ENCODE measurements at regions not wholly inside any gene's neighbourhood (a gene's known extent, or its start where the extent isn't known, plus 50 kb on each side); places are given as distances from the start of the nearest gene placed in this dataset.

DNA sequence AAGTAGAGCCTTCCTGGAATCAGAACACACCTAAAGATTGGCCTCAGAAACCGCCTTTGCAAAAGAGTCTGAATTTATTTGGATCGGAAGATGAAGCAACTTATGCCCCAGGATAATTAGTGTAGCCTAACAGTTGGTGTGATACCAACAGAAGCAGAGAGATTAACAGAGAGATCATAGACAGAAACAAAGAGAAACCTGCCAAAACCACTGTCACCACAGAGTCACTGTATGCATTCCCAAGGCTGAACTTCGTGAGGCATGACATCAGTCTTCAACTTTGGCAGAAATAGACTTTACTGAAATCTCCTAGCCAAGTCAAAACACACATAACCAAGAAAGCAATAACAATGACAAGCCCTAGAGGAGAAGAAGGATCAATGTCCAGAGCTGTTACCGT lies 361.8 kb downstream of the ELAVL2 start:
- DNase-seq, result no peak

DNA sequence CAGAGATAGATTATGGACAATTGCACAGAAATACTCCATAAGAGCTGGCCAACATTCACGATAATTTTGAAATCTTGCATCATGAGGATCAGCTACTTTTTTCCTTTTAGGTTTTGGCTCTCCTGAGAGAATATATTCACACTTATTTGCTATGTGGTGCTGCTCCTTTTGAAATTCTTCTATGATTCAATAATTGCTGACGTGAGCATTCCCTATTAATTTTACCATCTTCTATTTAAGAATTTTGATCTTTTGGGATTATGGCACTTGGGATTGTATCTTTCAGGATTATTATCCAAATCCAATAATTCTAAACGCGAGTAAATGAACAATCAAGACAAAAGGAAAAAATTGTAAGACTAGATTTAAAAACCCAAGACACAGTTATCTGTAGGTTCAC lies 358.8 kb downstream of the ELAVL2 start:
- no peak for DNase-seq

DNA sequence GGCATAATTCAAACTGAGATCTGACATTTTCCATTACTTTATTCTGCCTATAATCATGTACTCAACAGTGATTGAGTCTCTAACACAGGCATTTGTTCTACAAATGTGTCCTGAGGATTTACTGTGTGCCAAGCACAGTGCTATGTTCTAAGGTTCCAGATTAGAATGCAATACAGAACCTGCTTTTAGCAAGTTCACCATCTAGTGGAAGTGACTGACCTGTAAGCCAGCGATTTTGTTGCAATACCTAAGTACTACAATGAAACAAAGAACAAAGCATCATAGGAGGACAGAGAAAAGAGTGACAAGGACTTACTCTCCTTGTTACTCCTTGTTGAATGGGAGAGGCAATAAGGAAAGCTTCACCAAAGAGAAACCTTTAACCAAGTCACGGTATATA lies 348.1 kb downstream of the ELAVL2 start:
- DNase-seq, result no peak

GRCh38 chr9:23483566-23483965 lies 342.5 kb downstream of the ELAVL2 start:
- no peak for DNase-seq

- DNase-seq, result no peak
These were observed 333.7 kb downstream of the ELAVL2 start for GRCh38 chr9:23492126-23493002.

GRCh38 chr9:23493219-23493618 lies 332.8 kb downstream of the ELAVL2 start:
- DNase-seq, result no peak

- no peak for DNase-seq
These were observed 329.4 kb downstream of the ELAVL2 start for GRCh38 chr9:23496489-23497136.

DNA sequence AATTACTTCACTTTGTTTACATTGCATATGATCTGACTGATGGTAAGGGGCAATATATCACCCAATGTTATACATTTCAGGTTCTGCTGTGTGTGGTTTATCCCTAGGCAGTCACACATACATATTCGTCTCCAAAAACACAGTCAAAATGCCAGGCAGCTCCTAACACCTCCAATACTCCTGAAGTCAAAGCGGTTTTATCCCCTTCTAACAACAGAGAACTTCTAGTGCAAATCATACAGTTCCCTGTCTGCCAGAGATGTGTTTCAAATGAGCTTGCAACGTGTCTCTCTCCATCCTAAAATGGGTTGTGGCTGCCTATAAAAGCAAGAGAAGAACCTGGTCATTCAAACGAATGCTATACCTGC lies 328.9 kb downstream of the ELAVL2 start:
- no peak for DNase-seq

DNA sequence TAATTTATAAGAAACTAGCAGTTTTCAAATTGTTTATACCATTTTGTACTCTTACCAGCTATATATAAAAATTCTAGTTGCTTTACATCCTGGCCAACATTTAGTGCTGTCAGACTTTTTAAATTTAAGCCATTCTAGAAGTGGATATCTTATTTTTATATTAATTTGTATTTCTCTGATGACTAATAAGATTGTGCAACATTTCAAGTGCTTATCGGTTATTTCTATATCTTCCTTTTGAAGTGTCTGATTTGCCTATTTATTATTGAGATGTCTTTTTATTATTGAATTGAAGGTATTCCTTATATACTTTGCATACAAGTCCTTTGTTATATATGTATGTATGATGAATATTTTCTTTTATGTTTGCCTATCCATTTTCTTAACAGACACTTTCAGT lies 324.0 kb downstream of the ELAVL2 start:
- DNase-seq, result no peak

DNA sequence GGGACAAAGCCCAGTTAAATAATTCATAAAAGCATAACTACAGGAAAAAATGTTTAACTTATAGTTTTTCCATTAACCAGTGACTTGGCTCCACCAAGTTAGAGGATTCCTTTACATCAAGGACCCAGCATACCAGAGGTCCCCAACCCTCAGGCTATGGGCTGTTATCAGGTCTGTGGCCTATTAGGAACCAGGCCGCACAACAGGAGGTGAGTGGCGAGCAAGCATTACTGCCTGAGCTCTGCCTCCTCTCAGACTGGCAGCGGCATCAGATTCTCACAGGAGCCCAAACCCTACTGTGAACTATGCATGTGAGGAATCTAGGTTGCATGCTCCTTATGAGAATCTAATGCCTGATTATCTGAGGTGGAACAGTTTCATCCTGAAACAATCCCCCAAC lies 303.1 kb downstream of the ELAVL2 start:
- DNase-seq, result no peak

DNA sequence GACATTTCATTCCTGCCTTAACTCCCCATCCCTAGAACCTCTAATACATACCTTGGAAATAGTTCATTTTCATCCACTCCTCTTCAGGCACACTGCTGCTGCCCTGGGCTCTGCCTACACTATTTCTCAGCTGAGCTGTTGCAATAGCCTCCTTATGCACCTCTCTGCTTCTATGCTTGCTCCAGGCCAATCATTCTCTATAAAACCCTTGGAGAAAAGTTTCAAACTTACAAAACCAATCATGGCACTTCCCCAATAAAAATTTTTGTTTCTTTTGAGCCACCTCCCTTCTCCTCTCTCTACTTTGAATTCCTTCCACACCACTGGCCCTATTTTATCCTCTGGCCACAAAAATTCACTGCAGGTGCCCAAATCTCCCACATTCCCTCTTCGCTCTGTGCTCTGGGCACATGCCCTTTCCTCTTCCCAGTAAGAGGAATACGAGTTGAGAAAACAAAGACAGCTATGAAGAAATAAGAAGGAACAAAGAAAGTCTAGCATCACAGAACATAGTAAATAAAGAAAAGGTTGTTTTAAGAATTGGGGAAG lies 301.4 kb downstream of the ELAVL2 start:
- no peak for DNase-seq

- no peak for DNase-seq
These were observed 299.2 kb downstream of the ELAVL2 start for GRCh38 chr9:23526806-23527205.

GRCh38 chr9:23532282-23532681 lies 293.8 kb downstream of the ELAVL2 start:
- DNase-seq, result no peak

DNA sequence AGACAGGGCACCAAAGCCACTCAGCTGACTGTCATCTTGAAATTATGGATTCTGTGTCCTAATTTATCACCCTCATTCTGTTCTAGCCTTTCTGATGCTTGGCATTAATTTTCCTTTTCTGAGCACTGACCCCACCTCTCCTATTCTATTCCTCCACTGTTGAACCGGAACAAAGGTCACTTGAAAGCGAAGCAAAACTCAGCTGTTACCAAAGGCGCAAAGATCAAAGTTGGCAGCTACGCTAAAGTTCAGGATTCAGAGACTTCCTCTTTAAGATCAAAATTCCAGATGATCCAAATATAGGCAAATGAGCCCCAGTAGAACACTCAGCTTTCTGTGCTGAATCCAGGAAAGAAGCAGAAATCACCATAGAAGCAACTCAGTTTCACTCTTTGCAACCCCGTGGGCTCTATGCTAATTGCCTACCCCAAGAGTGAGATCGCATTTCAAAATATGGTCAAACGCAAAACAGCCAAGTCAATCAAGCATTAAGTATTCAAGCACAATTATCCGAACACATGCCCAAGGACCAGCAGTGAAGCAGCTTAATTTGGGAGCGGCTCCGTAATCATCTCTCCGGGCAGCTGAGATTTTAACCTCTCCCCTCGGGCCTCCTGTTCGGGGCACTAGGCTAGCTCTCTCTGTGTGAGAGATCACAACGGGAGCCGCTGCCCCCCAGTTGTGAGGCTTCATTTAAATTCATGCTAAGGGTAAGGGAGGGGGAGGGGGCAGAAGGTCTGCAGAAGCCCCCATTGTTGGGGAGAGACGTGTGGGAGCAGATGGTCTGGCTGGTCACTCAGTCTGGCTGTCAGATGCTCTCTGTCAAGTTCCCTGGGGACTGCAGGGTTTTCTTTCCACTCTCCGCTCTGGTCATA lies 288.6 kb downstream of the ELAVL2 start:
- DNase-seq, result no peak

DNA sequence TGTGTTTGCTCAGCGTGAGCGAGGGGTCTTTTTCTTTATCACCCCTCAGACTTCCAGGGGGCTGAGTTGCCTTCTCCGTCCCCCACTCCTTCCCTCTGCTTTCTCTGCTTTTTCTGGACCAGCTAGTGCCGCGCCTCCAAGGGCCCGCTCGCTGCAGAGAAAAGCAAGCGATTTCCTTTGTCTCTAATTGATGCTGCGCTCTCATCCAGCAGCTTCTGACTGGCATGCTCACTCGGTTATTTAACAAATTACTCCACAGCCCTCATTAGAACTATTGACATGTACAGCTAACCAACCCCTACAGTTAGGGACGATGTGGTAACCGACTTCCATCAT lies 288.0 kb downstream of the ELAVL2 start:
- no peak for DNase-seq

GRCh38 chr9:23538461-23539003 lies 287.5 kb downstream of the ELAVL2 start:
- no peak for DNase-seq

DNA sequence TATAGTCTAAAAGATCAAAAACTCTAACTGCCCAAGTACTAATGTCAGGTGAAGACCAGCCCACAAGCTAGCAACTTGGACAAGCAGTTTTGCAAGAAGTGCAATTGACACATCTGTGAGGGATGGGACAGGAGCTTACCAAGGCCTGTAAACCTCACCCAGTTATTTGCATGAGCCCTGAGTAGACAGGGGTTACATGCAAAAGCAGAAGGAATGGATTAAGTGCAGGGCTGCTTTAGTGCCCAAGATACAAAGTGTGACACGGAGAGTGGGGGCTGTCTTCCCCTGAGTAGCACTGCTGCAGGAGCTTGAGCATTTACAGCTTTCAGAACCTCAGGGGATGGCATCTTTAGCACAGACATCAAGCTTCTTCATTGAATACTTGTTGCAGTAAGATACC lies 286.7 kb downstream of the ELAVL2 start:
- no peak for DNase-seq

DNA sequence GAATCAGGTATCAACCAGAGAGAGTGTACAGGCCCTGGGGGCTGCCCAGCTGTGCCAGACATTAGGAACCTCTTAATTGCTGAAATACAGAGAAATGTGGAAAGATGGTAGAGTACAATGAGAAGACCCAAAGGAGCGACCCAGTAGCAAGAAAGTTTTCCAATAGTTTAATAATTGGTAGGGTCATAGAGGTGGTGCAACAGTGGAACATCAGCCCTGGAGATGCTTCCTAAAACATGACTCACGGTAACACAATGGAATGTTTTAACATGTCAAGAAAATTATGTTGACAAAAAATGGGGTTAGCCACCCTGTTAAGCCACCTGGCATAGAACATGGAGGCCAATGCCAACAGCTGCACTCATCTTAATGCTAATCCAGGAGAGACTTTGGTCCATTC lies 284.1 kb downstream of the ELAVL2 start:
- DNase-seq, result no peak

GRCh38 chr9:23542438-23542837 lies 283.6 kb downstream of the ELAVL2 start:
- DNase-seq, result no peak

DNA sequence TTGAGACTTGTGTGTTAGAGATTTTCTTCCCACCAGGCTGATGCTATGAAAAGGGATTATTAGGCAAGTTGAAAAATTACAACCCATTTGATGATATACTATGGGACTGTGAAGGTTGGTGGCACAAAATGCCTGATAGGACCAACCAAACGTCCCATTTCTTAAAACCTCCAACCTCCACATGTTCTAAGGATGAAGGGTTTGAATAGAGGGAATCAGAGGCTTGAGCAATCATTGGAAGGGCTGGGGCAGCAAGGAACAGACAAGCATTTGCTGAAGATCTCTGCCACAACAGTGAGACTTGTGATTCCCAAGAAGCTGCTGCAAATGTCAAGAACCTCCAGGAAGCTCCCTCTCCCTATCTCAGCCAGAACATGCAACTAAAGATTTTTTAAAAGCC lies 283.1 kb downstream of the ELAVL2 start:
- no peak for DNase-seq

DNA sequence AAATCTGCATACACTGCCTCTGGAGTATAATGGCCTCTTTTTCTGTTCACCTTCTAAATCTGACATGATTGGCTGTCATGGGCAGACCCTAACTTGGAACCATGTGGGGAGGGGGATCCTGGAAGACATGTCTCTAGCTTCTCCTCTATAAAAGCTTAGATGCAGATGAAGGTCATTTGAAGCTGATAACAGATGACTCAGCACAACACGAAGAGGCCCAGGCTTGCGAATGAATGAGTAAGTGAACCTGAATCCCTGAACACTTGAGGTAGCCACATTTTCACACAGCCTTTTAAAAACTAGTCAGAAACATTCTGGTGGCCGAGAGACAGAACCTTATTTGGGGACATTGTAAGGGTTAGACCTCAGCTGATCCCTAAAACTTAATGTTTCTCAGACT lies 282.6 kb downstream of the ELAVL2 start:
- no peak for DNase-seq

DNA sequence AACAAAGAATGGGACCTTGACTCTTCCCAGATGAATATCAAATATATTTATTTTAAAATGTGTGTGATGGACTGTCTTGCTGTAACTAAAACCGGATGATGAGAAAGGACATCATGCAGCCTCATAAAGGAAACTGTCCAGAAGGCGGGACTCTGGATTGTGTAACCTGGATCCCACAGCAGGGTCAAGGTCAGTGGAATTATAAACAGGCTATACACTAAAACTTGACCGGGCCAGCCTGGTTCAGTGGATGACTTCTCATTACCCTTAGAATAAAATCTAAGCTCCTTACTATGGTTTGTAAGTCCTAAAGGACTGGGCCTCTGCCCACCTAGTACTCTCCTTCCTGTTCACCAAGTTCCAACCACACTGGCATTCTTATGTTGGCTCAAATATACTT lies 280.3 kb downstream of the ELAVL2 start:
- DNase-seq, result no peak

DNA sequence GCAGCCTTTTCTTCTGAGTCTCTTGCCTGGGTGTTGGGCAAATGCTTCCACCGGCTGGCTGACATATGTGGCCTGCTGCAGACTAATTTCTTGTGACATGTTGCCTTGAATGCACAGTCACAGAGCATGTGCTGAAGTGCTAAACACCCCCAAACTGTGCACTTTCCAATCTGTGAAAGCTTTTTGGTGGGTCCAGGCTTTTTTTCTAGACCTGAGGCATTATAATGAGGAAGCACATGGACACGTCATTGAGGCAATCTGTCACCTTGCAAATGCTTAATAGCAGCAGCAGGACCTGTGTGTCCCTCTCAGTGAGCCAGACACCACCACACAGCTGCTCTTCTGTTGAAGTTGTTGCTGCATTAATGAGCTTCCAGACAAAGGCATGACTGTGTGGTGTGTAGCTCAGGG lies 274.7 kb downstream of the ELAVL2 start:
- no peak for DNase-seq
